OCI-LY1 (cell line): ENCODE measurements at regions not wholly inside any gene's neighbourhood (a gene's known extent, or its start where the extent isn't known, plus 50 kb on each side); places are given as distances from the start of the nearest gene placed in this dataset.

ENCODE experiments used
- H2AFZ ChIP-seq: fragments of 200-600 bp; sonication (generic), shearing (Covaris generic); 2 replicates; pipeline ENCODE4 v1.6.0; 2014; ENCODE audit warnings: antibody characterized with exemption, mild to moderate bottlenecking, low read length
- H3F3A ChIP-seq: fragments of 200-600 bp; sonication (generic), shearing (Covaris generic); 2 replicates; pipeline ENCODE4 v1.6.0; 2014; ENCODE audit warnings: mild to moderate bottlenecking, antibody characterized with exemption, low read length, moderate library complexity; ENCODE audit not compliant: insufficient read depth
- H3K27ac ChIP-seq: fragments of 200-600 bp; sonication (generic); 2 replicates; pipeline ENCODE4 v1.5.1; 2014; ENCODE audit warnings: low read length, mixed run types, mild to moderate bottlenecking, low read depth; ENCODE audit not compliant: poor library complexity, severe bottlenecking
- H3K27me3 ChIP-seq: fragments of 200-600 bp; sonication (generic); 2 replicates; pipeline ENCODE4 v1.6.0; 2014; ENCODE audit warnings: antibody characterized with exemption, mild to moderate bottlenecking, low read length, moderate library complexity; ENCODE audit not compliant: insufficient read depth
- H3K36me3 ChIP-seq: fragments of 200-600 bp; sonication (generic); 2 replicates; pipeline ENCODE4 v1.6.1; 2014; ENCODE audit warnings: mild to moderate bottlenecking, antibody characterized with exemption, low read length, moderate library complexity, mixed read lengths; ENCODE audit not compliant: insufficient read depth
- H3K4me1 ChIP-seq: fragments of 200-600 bp; sonication (generic); 2 replicates; pipeline ENCODE4 v1.5.1; 2014; ENCODE audit warnings: mild to moderate bottlenecking, low read length, moderate library complexity; ENCODE audit not compliant: insufficient read depth, severe bottlenecking
- H3K4me2 ChIP-seq: fragments of 200-600 bp; sonication (generic), shearing (Covaris generic); 2 replicates; pipeline ENCODE4 v1.6.1; 2014; ENCODE audit warnings: low read length
- H3K4me3 ChIP-seq: fragments of 200-600 bp; sonication (generic); 2 replicates; pipeline ENCODE4 v1.5.1; 2014; ENCODE audit warnings: low read length, low read depth, mild to moderate bottlenecking, mixed read lengths; ENCODE audit not compliant: poor library complexity, severe bottlenecking
- H3K79me2 ChIP-seq: fragments of 200-600 bp; shearing (Covaris generic); 2 replicates; pipeline ENCODE4 v1.6.1; 2016; ENCODE audit warnings: mixed run types, low read length, mixed read lengths; ENCODE audit not compliant: insufficient read depth
- H3K9ac ChIP-seq: fragments of 200-600 bp; sonication (generic), shearing (Covaris generic); 2 replicates; pipeline ENCODE4 v1.6.1; 2014; ENCODE audit warnings: mild to moderate bottlenecking, low read length, mixed read lengths
- H3K9me2 ChIP-seq: fragments of 200-600 bp; sonication (generic), shearing (Covaris generic); 2 replicates; pipeline ENCODE4 v1.6.1; 2014; ENCODE audit warnings: low read depth, mild to moderate bottlenecking, low read length, mixed read lengths
- H3K9me3 ChIP-seq: fragments of 200-600 bp; shearing (Covaris generic); 2 replicates; pipeline ENCODE4 v1.6.1; 2014; ENCODE audit warnings: low read length, mixed read lengths
- H4K20me1 ChIP-seq: fragments of 200-600 bp; sonication (generic), shearing (Covaris generic); 2 replicates; pipeline ENCODE4 v1.6.0; 2016; ENCODE audit warnings: mild to moderate bottlenecking, low read length; ENCODE audit not compliant: insufficient read depth
- CTCF ChIP-seq: fragments of 200-600 bp; sonication (generic), shearing (Covaris generic); IDR thresholded peaks from 2 replicates; pipeline ENCODE4 v1.5.1; 2017; ENCODE audit warnings: mild to moderate bottlenecking, antibody characterized with exemption, low read length, moderate library complexity, mixed read lengths
- EZH2 ChIP-seq: fragments of 200-600 bp; sonication (generic), shearing (Covaris generic); IDR thresholded peaks from 2 replicates; pipeline ENCODE4 v1.8.0; 2017; ENCODE audit warnings: borderline replicate concordance, mixed run types, mild to moderate bottlenecking, antibody characterized with exemption, low read length, moderate library complexity, mixed read lengths

GRCh38 chr12:111105294-111105693 lies 184.9 kb upstream of the MYL2 start:
- no peaks in the 10 kb centered on the region for H4K20me1 ChIP-seq
- TF ChIP-seq EZH2, result no peak
- no peak for TF ChIP-seq CTCF
- no peaks in the 10 kb centered on the region for H3K79me2 ChIP-seq
- no peak overlapping the region for H3K4me2 ChIP-seq
- no peaks in the 10 kb centered on the region for H3K36me3 ChIP-seq
- H3F3A ChIP-seq, result no peaks in the 10 kb centered on the region
- H3K9ac ChIP-seq, result no peak overlapping the region
- H3K4me1 ChIP-seq, result no peaks in the 10 kb centered on the region
- H3K27me3 ChIP-seq, result no peaks in the 10 kb centered on the region
- no peak overlapping the region for H3K4me3 ChIP-seq
- H2AFZ ChIP-seq, result no peak overlapping the region
- H3K9me3 ChIP-seq, result no peaks in the 10 kb centered on the region
- H3K9me2 ChIP-seq, result no peaks in the 10 kb centered on the region
- H3K27ac ChIP-seq, result no peak overlapping the region

GRCh38 chr12:111103583-111103982 lies 183.2 kb upstream of the MYL2 start:
- Histone ChIP-seq H3K9ac (no peak overlapping the region), H3K27me3 (no peaks in the 10 kb centered on the region), H3K4me3 (no peak overlapping the region)

GRCh38 chr12:111102102-111102739 lies 181.8 kb upstream of the MYL2 start:
- H3K9me3 ChIP-seq, result no peaks in the 10 kb centered on the region
- H3K36me3 ChIP-seq, result no peaks in the 10 kb centered on the region
- no peaks in the 10 kb centered on the region for H3K4me1 ChIP-seq
- TF ChIP-seq CTCF, result no peak
- TF ChIP-seq EZH2, result no peak
- no peaks in the 10 kb centered on the region for H4K20me1 ChIP-seq
- no peaks in the 10 kb centered on the region for H3F3A ChIP-seq
- H2AFZ ChIP-seq, result no peak overlapping the region
- no peak overlapping the region for H3K4me2 ChIP-seq
- no peaks in the 10 kb centered on the region for H3K27me3 ChIP-seq
- H3K4me3 ChIP-seq, result no peak overlapping the region
- H3K27ac ChIP-seq, result no peak overlapping the region
- no peaks in the 10 kb centered on the region for H3K9me2 ChIP-seq
- H3K79me2 ChIP-seq, result no peaks in the 10 kb centered on the region
- no peak overlapping the region for H3K9ac ChIP-seq

More at GRCh38 chr12:111103583-111103982, 183.2 kb upstream of the MYL2 start:
- Histone ChIP-seq H2AFZ (no peak overlapping the region), H3K9me3 (no peaks in the 10 kb centered on the region), H3K4me2 (no peak overlapping the region), H3K79me2 (no peaks in the 10 kb centered on the region), H3K36me3 (no peaks in the 10 kb centered on the region), H3K4me1 (no peaks in the 10 kb centered on the region), H4K20me1 (no peaks in the 10 kb centered on the region), H3K9me2 (no peaks in the 10 kb centered on the region), H3K27ac (no peak overlapping the region), H3F3A (no peaks in the 10 kb centered on the region)
- TF ChIP-seq CTCF, result no peak
- no peak for TF ChIP-seq EZH2
